Activated B cell treated with CpG ODN at 0.5 μM for 24 hours (primary cell): ENCODE measurements at regions not wholly inside any gene's neighbourhood (a gene's known extent, or its start where the extent isn't known, plus 50 kb on each side); places are given as distances from the start of the nearest gene placed in this dataset.
"Not testable (repeated sequence)": the region's sequence is repeated elsewhere in the genome, so short reads cannot be mapped to it uniquely, and the experiment has no call there.

Experiments used
- ATAC-seq: fragments of 200-7000 bp; cut with Tn5 transposase; one replicate; pipeline ENCODE4 v1.10.0; 2021; ENCODE audit warnings: low read depth, mild to moderate bottlenecking, moderate library complexity
- CTCF ChIA-PET: fragments of 350-600 bp; sonication (Branson Sonifier 250); formaldehyde crosslinking; loops from one replicate; lab custom pipeline; 2021; ENCODE audit warnings: antibody characterized with exemption; lab: Charles Lee
- POLR2A ChIA-PET: fragments of 350-600 bp; sonication (Branson Sonifier 250); formaldehyde crosslinking; loops from one replicate; lab custom pipeline; 2021; ENCODE audit warnings: antibody characterized with exemption; lab: Charles Lee
- DNase-seq: peaks from one replicate; pipeline ENCODE4 v3.0.0; 2022
- H3K27ac Mint-ChIP-seq: one replicate; pipeline ENCODE4 v1.8.0; 2020; ENCODE audit warnings: mixed read lengths
- H3K27me3 Mint-ChIP-seq: one replicate; pipeline ENCODE4 v1.8.0; 2021; ENCODE audit warnings: mixed read lengths
- H3K36me3 Mint-ChIP-seq: one replicate; pipeline ENCODE4 v1.8.0; 2021; ENCODE audit warnings: low read depth, mixed read lengths
- H3K4me1 Mint-ChIP-seq: one replicate; pipeline ENCODE4 v1.8.0; 2021; ENCODE audit warnings: mixed read lengths
- H3K4me3 Mint-ChIP-seq: one replicate; pipeline ENCODE4 v1.8.0; 2020; ENCODE audit warnings: mild to moderate bottlenecking, mixed read lengths
- H3K9me3 Mint-ChIP-seq: one replicate; pipeline ENCODE4 v1.8.0; 2020; ENCODE audit warnings: mixed read lengths
- CTCF ChIP-seq: fragments of 200-600 bp; IDR thresholded peaks from one replicate; pipeline ENCODE4 v1.8.0; 2022; ENCODE audit warnings: antibody characterized with exemption, mild to moderate bottlenecking
- intact Hi-C: fragments of 100-400 bp; cut with micrococcal nuclease; formaldehyde crosslinking; loops from one replicate; pipeline ENCODE4 v1.15.1; 2024

DNA sequence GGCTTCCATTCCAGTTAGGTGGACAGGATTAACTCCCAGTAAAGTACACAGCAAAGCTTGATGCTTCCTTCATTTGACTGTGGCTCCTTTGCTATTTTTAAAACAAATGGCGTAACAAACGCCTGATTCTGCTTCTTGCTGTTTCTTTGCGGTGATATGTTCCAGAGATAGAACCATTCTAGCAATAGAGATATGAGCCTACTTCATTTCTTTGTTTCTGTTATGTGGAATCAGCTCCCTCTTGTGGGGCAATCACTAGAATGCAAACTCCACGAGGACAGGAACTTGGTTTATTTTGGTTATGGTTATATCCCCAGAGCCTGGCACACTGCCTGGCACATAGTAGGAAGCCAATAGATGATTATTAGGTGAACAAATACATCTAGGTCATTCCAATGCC, 122.6 kb upstream of the SLC6A11 start:
- CTCF ChIA-PET: no interaction called here
- intact Hi-C loops: no loop called here

GRCh38 chr3:10694179-10694578, 121.8 kb upstream of the SLC6A11 start:
- no peak for TF ChIP-seq CTCF
- H3K36me3 Mint-ChIP-seq: no peaks in the 10 kb centered on the region
- no peak overlapping the region for H3K4me3 Mint-ChIP-seq
- DNase-seq (no peak), ATAC-seq (no peak)
- H3K9me3 Mint-ChIP-seq: no peaks in the 10 kb centered on the region
- intact Hi-C loops: no loop called here
- POLR2A ChIA-PET: no interaction called here
- no peak overlapping the region for H3K27ac Mint-ChIP-seq
- no peaks in the 10 kb centered on the region for H3K4me1 Mint-ChIP-seq
- CTCF ChIA-PET: no interaction called here
- peaks cover 4% of the 10 kb centered on the region for H3K27me3 Mint-ChIP-seq

More for the DNA sequence above, 122.6 kb upstream of the SLC6A11 start:
- Mint-ChIP-seq H3K9me3 (no peaks in the 10 kb centered on the region), H3K4me3 (no peak overlapping the region), H3K27ac (no peak overlapping the region), H3K27me3 (peaks cover 4% of the 10 kb centered on the region), H3K36me3 (no peaks in the 10 kb centered on the region), H3K4me1 (no peaks in the 10 kb centered on the region)
- ATAC-seq: no peak
- TF ChIP-seq CTCF: no peak
- DNase-seq: no peak
- POLR2A ChIA-PET: no interaction called here

DNA sequence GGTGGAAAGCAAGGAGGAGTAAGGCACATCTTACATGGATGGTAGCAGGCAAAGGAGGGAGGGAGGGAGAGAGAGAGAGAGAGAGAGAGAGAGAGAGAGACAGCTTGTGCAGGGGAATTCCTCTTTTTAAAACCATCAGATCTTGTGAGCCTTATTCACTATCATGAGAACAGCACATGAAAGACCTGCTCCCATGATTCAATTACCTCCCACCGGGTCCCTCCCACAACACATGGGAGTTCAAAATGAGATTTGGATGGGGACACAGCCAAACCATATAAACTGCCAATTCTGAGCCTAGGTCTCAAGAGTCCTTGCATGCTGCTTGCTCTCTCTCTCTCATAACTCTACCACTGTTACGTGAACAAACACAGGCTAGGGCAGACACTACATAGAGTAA, 120.8 kb upstream of the SLC6A11 start:
- H3K9me3 Mint-ChIP-seq, CTCF ChIA-PET, H3K36me3 Mint-ChIP-seq, H3K27me3 Mint-ChIP-seq, ATAC-seq, intact Hi-C loops, POLR2A ChIA-PET, H3K4me1 Mint-ChIP-seq, H3K4me3 Mint-ChIP-seq, H3K27ac Mint-ChIP-seq, DNase-seq: not testable (repeated sequence)

DNA sequence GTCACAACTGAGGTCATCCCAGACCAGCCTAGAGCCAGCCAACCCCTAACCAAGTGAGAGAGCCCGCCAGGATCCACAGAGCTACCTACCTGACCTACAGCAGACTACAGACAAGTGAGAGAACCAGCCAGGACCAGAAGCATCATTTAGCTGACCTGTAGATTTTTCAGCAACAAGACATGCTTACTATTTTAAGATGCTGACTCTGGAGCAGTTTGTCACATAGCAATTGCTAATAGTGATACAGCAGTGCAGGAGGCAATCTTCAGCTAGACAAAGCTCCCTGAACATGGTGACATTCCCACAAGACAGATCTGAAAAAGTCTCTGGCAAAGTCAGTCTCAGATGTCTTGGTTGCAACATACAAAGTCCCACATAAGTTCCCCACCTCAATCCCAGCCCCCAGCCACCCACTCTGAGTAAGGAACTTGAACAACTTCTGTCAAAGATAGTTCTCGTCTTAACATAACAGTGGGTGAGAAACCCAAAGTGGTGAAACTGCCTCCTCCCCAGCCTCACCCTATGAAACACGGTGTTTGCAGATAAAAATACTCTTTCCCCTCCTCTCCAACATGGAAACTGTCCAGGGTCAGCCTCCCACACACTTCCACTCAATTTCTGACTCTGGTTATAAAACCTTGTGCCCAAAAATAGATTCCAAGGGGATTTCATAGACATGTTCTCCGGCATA, 120.3 kb upstream of the SLC6A11 start:
- intact Hi-C loops: no loop called here
- DNase-seq (no peak), ATAC-seq (no peak)
- no peak overlapping the region for H3K27ac Mint-ChIP-seq
- no peak for TF ChIP-seq CTCF
- peaks cover 10% of the 10 kb centered on the region for H3K27me3 Mint-ChIP-seq
- POLR2A ChIA-PET: no interaction called here
- H3K9me3 Mint-ChIP-seq: no peaks in the 10 kb centered on the region
- CTCF ChIA-PET: no interaction called here
- no peaks in the 10 kb centered on the region for H3K4me1 Mint-ChIP-seq
- no peaks in the 10 kb centered on the region for H3K36me3 Mint-ChIP-seq
- H3K4me3 Mint-ChIP-seq: no peak overlapping the region

GRCh38 chr3:10697918-10698317, 118.1 kb upstream of the SLC6A11 start:
- no peak for DNase-seq
- ATAC-seq: no peak
- TF ChIP-seq CTCF: no peak
- Mint-ChIP-seq H3K4me3 (no peak overlapping the region), H3K9me3 (no peaks in the 10 kb centered on the region), H3K36me3 (no peaks in the 10 kb centered on the region), H3K27ac (no peak overlapping the region), H3K27me3 (peaks cover 26% of the 10 kb centered on the region), H3K4me1 (no peaks in the 10 kb centered on the region)
- intact Hi-C loops: no loop called here
- ChIA-PET POLR2A (no interaction called here), CTCF (no interaction called here)

GRCh38 chr3:10700821-10701220, 115.2 kb upstream of the SLC6A11 start:
- Mint-ChIP-seq H3K9me3 (no peaks in the 10 kb centered on the region), H3K27ac (no peak overlapping the region), H3K4me1 (no peaks in the 10 kb centered on the region), H3K4me3 (no peak overlapping the region), H3K36me3 (no peaks in the 10 kb centered on the region), H3K27me3 (peaks cover 43% of the 10 kb centered on the region)
- ChIA-PET POLR2A (no interaction called here), CTCF (no interaction called here)
- ATAC-seq (no peak), DNase-seq (no peak)
- TF ChIP-seq CTCF: no peak
- intact Hi-C loops: loop anchor here (10.0 kb wide), 1 partner anchor 1214 kb away; no protein-coding TSS in a partner anchor
